OCI-LY1 (cell line): ENCODE measurements at regions not wholly inside any gene's neighbourhood (a gene's known extent, or its start where the extent isn't known, plus 50 kb on each side); places are given as distances from the start of the nearest gene placed in this dataset.

Experiments used
- H2AFZ ChIP-seq: fragments of 200-600 bp; sonication (generic), shearing (Covaris generic); 2 replicates; pipeline ENCODE4 v1.6.0; 2014; ENCODE audit warnings: antibody characterized with exemption, mild to moderate bottlenecking, low read length
- H3F3A ChIP-seq: fragments of 200-600 bp; sonication (generic), shearing (Covaris generic); 2 replicates; pipeline ENCODE4 v1.6.0; 2014; ENCODE audit warnings: mild to moderate bottlenecking, antibody characterized with exemption, low read length, moderate library complexity; ENCODE audit not compliant: insufficient read depth
- H3K27ac ChIP-seq: fragments of 200-600 bp; sonication (generic); 2 replicates; pipeline ENCODE4 v1.5.1; 2014; ENCODE audit warnings: low read length, mixed run types, mild to moderate bottlenecking, low read depth; ENCODE audit not compliant: poor library complexity, severe bottlenecking
- H3K27me3 ChIP-seq: fragments of 200-600 bp; sonication (generic); 2 replicates; pipeline ENCODE4 v1.6.0; 2014; ENCODE audit warnings: antibody characterized with exemption, mild to moderate bottlenecking, low read length, moderate library complexity; ENCODE audit not compliant: insufficient read depth
- H3K36me3 ChIP-seq: fragments of 200-600 bp; sonication (generic); 2 replicates; pipeline ENCODE4 v1.6.1; 2014; ENCODE audit warnings: mild to moderate bottlenecking, antibody characterized with exemption, low read length, moderate library complexity, mixed read lengths; ENCODE audit not compliant: insufficient read depth
- H3K4me1 ChIP-seq: fragments of 200-600 bp; sonication (generic); 2 replicates; pipeline ENCODE4 v1.5.1; 2014; ENCODE audit warnings: mild to moderate bottlenecking, low read length, moderate library complexity; ENCODE audit not compliant: insufficient read depth, severe bottlenecking
- H3K4me2 ChIP-seq: fragments of 200-600 bp; sonication (generic), shearing (Covaris generic); 2 replicates; pipeline ENCODE4 v1.6.1; 2014; ENCODE audit warnings: low read length
- H3K4me3 ChIP-seq: fragments of 200-600 bp; sonication (generic); 2 replicates; pipeline ENCODE4 v1.5.1; 2014; ENCODE audit warnings: low read length, low read depth, mild to moderate bottlenecking, mixed read lengths; ENCODE audit not compliant: poor library complexity, severe bottlenecking
- H3K79me2 ChIP-seq: fragments of 200-600 bp; shearing (Covaris generic); 2 replicates; pipeline ENCODE4 v1.6.1; 2016; ENCODE audit warnings: mixed run types, low read length, mixed read lengths; ENCODE audit not compliant: insufficient read depth
- H3K9ac ChIP-seq: fragments of 200-600 bp; sonication (generic), shearing (Covaris generic); 2 replicates; pipeline ENCODE4 v1.6.1; 2014; ENCODE audit warnings: mild to moderate bottlenecking, low read length, mixed read lengths
- H3K9me2 ChIP-seq: fragments of 200-600 bp; sonication (generic), shearing (Covaris generic); 2 replicates; pipeline ENCODE4 v1.6.1; 2014; ENCODE audit warnings: low read depth, mild to moderate bottlenecking, low read length, mixed read lengths
- H3K9me3 ChIP-seq: fragments of 200-600 bp; shearing (Covaris generic); 2 replicates; pipeline ENCODE4 v1.6.1; 2014; ENCODE audit warnings: low read length, mixed read lengths
- H4K20me1 ChIP-seq: fragments of 200-600 bp; sonication (generic), shearing (Covaris generic); 2 replicates; pipeline ENCODE4 v1.6.0; 2016; ENCODE audit warnings: mild to moderate bottlenecking, low read length; ENCODE audit not compliant: insufficient read depth
- EZH2 ChIP-seq: fragments of 200-600 bp; sonication (generic), shearing (Covaris generic); IDR thresholded peaks from 2 replicates; pipeline ENCODE4 v1.8.0; 2017; ENCODE audit warnings: borderline replicate concordance, mixed run types, mild to moderate bottlenecking, antibody characterized with exemption, low read length, moderate library complexity, mixed read lengths
- TF ChIP-seq, protein P1 (sequence below): fragments of 200-600 bp; sonication (generic), shearing (Covaris generic); IDR thresholded peaks from 2 replicates; pipeline ENCODE4 v1.5.1; 2017; ENCODE audit warnings: mild to moderate bottlenecking, antibody characterized with exemption, low read length, moderate library complexity, mixed read lengths

DNA sequence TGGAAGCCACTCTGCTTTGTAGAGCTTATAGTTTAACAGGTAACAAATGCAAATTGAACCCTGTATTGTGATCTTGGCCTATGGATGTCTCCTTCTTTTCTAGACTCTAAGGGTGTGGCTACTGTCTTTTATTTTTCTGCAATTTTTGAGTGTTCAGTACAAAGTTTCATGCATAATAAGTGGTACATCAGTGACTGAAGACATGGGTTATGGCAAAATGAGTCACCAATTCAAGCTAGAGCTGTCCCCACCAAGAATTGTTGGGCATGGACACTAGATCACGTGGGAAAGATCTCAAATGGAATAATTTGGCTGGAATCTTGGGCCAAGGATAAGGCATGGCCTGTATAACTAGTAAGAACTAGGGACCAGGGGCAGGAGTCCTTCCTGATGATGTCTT is 228.4 kb upstream of the N4BP1 start:
- H3K27me3 ChIP-seq, result no peaks in the 10 kb centered on the region
- no peaks in the 10 kb centered on the region for H3K4me1 ChIP-seq
- H3K4me3 ChIP-seq, result no peak overlapping the region
- H3K9me2 ChIP-seq, result no peaks in the 10 kb centered on the region
- no peak overlapping the region for H2AFZ ChIP-seq
- H3K79me2 ChIP-seq, result no peaks in the 10 kb centered on the region
- H3K36me3 ChIP-seq, result no peaks in the 10 kb centered on the region
- H3K9me3 ChIP-seq, result no peaks in the 10 kb centered on the region
- H4K20me1 ChIP-seq, result no peaks in the 10 kb centered on the region
- H3K27ac ChIP-seq, result no peak overlapping the region
- no peak overlapping the region for H3K4me2 ChIP-seq
- no peak for TF ChIP-seq EZH2
- TF ChIP-seq, protein P1, sequence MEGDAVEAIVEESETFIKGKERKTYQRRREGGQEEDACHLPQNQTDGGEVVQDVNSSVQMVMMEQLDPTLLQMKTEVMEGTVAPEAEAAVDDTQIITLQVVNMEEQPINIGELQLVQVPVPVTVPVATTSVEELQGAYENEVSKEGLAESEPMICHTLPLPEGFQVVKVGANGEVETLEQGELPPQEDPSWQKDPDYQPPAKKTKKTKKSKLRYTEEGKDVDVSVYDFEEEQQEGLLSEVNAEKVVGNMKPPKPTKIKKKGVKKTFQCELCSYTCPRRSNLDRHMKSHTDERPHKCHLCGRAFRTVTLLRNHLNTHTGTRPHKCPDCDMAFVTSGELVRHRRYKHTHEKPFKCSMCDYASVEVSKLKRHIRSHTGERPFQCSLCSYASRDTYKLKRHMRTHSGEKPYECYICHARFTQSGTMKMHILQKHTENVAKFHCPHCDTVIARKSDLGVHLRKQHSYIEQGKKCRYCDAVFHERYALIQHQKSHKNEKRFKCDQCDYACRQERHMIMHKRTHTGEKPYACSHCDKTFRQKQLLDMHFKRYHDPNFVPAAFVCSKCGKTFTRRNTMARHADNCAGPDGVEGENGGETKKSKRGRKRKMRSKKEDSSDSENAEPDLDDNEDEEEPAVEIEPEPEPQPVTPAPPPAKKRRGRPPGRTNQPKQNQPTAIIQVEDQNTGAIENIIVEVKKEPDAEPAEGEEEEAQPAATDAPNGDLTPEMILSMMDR, result no peak
- H3F3A ChIP-seq, result no peaks in the 10 kb centered on the region
- no peak overlapping the region for H3K9ac ChIP-seq

DNA sequence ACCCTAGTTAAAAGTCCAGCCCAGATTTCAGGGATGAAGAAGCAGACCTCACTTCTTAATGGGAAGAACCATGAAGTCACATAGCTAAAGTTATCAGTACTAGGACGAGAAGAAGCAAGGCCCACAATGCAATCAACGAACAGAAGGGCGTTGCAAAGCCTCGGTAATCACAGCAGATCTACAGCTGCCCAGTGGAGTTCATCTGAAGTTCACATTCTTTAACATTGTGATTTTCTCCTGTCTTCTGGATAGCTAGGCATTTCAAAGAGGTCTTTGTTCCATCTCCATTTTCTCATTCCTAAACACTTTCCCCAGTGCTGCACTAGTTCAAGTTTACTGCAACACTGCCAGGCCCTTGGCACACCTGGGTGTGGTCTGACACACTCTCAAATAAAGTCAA is 226.7 kb upstream of the N4BP1 start:
- Histone ChIP-seq H3K27me3 (no peaks in the 10 kb centered on the region), H3K4me3 (no peak overlapping the region), H2AFZ (no peak overlapping the region), H3K9ac (no peak overlapping the region), H3K4me2 (no peak overlapping the region), H4K20me1 (no peaks in the 10 kb centered on the region), H3K9me2 (no peaks in the 10 kb centered on the region), H3F3A (no peaks in the 10 kb centered on the region), H3K79me2 (no peaks in the 10 kb centered on the region), H3K4me1 (no peaks in the 10 kb centered on the region), H3K36me3 (no peaks in the 10 kb centered on the region), H3K27ac (no peak overlapping the region), H3K9me3 (no peaks in the 10 kb centered on the region)
- no peak for TF ChIP-seq EZH2
- TF ChIP-seq, protein P1, result no peak

DNA sequence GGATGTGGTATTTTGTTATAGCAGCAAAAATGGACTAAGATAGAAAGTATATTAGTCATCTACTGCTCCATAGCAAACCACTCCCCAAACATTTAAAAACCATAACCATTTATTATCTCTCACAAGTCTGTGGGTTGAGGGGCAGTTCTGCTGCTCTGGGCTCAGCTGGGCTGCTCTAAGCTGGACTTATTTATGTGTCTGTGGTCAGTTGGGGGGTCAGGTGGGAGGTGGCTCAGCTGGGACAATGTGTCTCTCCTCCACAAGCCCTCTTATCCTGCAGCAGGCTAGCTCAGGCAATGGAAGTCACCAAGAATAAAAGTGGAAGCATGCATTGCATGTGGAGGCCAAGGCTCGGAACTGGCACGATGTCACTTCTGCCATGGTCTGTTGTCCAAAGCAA is 226.1 kb upstream of the N4BP1 start:
- Histone ChIP-seq H3K9me3 (no peaks in the 10 kb centered on the region), H3K36me3 (no peaks in the 10 kb centered on the region), H3K79me2 (no peaks in the 10 kb centered on the region), H2AFZ (no peak overlapping the region), H3K9ac (no peak overlapping the region), H3K4me2 (no peak overlapping the region), H3F3A (no peaks in the 10 kb centered on the region), H3K4me3 (no peak overlapping the region), H3K27ac (no peak overlapping the region), H3K4me1 (no peaks in the 10 kb centered on the region), H4K20me1 (no peaks in the 10 kb centered on the region), H3K9me2 (no peaks in the 10 kb centered on the region), H3K27me3 (no peaks in the 10 kb centered on the region)
- TF ChIP-seq, protein P1, result no peak
- no peak for TF ChIP-seq EZH2
